Hepatocyte (in vitro differentiated cells): ENCODE measurements at regions not wholly inside any gene's neighbourhood (a gene's known extent, or its start where the extent isn't known, plus 50 kb on each side); places are given as distances from the start of the nearest gene placed in this dataset.

ENCODE experiments used
- CTCF ChIP-seq: fragments of 200-600 bp; sonication (generic); IDR thresholded peaks from 2 replicates; pipeline ENCODE4 v1.5.1; 2016; ENCODE audit warnings: antibody characterized with exemption, mild to moderate bottlenecking; ENCODE audit not compliant: poor library complexity
- EZH2 ChIP-seq: fragments of 200-600 bp; sonication (generic); IDR thresholded peaks from 2 replicates; pipeline ENCODE4 v1.6.1; 2016; ENCODE audit warnings: antibody characterized with exemption, mild to moderate bottlenecking, borderline replicate concordance

GRCh38 chr2:137770166-137770565 lies 194.1 kb upstream of the HNMT start:
- TF ChIP-seq CTCF (no peak), EZH2 (no peak)
